ENCODE measurements at regions not wholly inside any gene's neighbourhood (a gene's known extent, or its start where the extent isn't known, plus 50 kb on each side); places are given as distances from the start of the nearest gene placed in this dataset.

GRCh38 chr7:97499204-97499603 lies 232.7 kb upstream of the TAC1 start:
- Histone ChIP-seq H4K20me1 (ENCODE audit: insufficient read depth, low read length) (no peaks in the 10 kb centered on the region), H3K9ac (ENCODE audit: low read length) (no peak overlapping the region), H3K36me3 (ENCODE audit: insufficient read depth, low read length) (no peaks in the 10 kb centered on the region), H3K4me1 (ENCODE audit: insufficient read depth, low read length) (no peaks in the 10 kb centered on the region), H3K4me2 (ENCODE audit: low read length) (no peak overlapping the region), H3K79me2 (ENCODE audit: insufficient read depth, low read length) (no peaks in the 10 kb centered on the region), H2AFZ (ENCODE audit: low read depth, low read length) (no peak overlapping the region), H3K4me3 (ENCODE audit: insufficient read depth, low read depth, low read length) (no peak overlapping the region), H3K27ac (ENCODE audit: low read depth, low read length) (no peak overlapping the region), H3K27me3 (ENCODE audit: insufficient read depth, low read length) (no peaks in the 10 kb centered on the region), H3K9me3 (ENCODE audit: insufficient read depth, low read depth, low read length) (no peaks in the 10 kb centered on the region)
- DNase-seq (ENCODE audit: low read depth) (no peak), FAIRE-seq (no peak)
- TF ChIP-seq, protein P1, sequence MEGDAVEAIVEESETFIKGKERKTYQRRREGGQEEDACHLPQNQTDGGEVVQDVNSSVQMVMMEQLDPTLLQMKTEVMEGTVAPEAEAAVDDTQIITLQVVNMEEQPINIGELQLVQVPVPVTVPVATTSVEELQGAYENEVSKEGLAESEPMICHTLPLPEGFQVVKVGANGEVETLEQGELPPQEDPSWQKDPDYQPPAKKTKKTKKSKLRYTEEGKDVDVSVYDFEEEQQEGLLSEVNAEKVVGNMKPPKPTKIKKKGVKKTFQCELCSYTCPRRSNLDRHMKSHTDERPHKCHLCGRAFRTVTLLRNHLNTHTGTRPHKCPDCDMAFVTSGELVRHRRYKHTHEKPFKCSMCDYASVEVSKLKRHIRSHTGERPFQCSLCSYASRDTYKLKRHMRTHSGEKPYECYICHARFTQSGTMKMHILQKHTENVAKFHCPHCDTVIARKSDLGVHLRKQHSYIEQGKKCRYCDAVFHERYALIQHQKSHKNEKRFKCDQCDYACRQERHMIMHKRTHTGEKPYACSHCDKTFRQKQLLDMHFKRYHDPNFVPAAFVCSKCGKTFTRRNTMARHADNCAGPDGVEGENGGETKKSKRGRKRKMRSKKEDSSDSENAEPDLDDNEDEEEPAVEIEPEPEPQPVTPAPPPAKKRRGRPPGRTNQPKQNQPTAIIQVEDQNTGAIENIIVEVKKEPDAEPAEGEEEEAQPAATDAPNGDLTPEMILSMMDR (IDR thresholded peaks at IDR 0.05; ENCODE audit: insufficient read depth, low read depth, low read length): peak; percentile 13
- TF ChIP-seq EZH2 (IDR thresholded peaks at IDR 0.05; ENCODE audit: insufficient read depth, low read length): no peak
- Mint-ChIP-seq H3K4me3 (ENCODE audit: unreplicated experiment) (no peak overlapping the region), H3K9me3 (ENCODE audit: unreplicated experiment) (no peaks in the 10 kb centered on the region), H3K4me1 (ENCODE audit: low read depth, unreplicated experiment) (no peaks in the 10 kb centered on the region), H3K27me3 (ENCODE audit: low read depth, unreplicated experiment) (peaks cover 3% of the 10 kb centered on the region), H3K36me3 (ENCODE audit: low read depth, unreplicated experiment) (no peaks in the 10 kb centered on the region), H3K27ac (ENCODE audit: unreplicated experiment) (no peak overlapping the region)

DNA sequence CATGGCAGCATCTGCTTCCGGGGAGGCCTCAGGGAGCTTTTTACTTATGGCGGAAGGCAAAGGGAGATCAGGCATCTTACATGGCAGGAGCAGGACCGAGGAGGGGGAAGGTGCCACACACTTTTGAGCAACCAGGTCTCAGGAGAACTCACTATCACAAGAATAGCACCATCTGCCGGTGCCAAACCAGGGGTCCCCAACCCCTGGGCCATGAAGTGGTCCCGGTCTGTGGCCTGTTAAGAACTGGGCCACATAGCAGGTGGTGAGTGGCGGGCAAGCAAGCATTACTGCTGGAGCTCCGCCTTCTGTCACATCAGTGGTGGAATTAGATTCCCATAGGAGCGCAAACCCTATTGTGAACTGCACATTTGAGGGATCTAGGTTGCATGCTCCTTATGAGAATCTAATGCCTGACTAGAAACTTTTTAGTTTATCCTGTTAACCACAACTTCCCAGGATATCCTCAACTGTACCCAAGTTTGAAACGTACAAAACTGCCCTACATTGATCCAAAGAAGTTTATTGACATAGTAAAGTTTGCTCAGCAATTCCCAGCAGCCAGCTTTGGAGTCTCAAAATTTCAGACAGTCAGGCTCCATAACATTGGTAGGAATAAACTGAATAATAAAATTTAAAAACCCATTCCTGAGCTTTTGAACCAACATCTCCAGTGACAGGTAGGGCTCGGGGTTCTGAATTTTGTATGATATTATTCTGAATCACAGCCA lies 228.4 kb upstream of the TAC1 start:
- Histone ChIP-seq H4K20me1 (ENCODE audit: insufficient read depth, low read length) (no peaks in the 10 kb centered on the region), H3K4me3 (ENCODE audit: insufficient read depth, low read depth, low read length) (no peak overlapping the region), H3K79me2 (ENCODE audit: insufficient read depth, low read length) (no peaks in the 10 kb centered on the region), H3K27ac (ENCODE audit: low read depth, low read length) (no peak overlapping the region), H3K4me1 (ENCODE audit: insufficient read depth, low read length) (no peaks in the 10 kb centered on the region), H3K9ac (ENCODE audit: low read length) (no peak overlapping the region), H2AFZ (ENCODE audit: low read depth, low read length) (no peak overlapping the region), H3K27me3 (ENCODE audit: insufficient read depth, low read length) (no peaks in the 10 kb centered on the region), H3K4me2 (ENCODE audit: low read length) (no peak overlapping the region), H3K9me3 (ENCODE audit: insufficient read depth, low read depth, low read length) (no peaks in the 10 kb centered on the region), H3K36me3 (ENCODE audit: insufficient read depth, low read length) (no peaks in the 10 kb centered on the region)
- TF ChIP-seq, protein P1 (IDR thresholded peaks at IDR 0.05; ENCODE audit: insufficient read depth, low read depth, low read length): no peak
- TF ChIP-seq EZH2 (IDR thresholded peaks at IDR 0.05; ENCODE audit: insufficient read depth, low read length): no peak
- no peak for FAIRE-seq
- Mint-ChIP-seq H3K4me1 (ENCODE audit: low read depth, unreplicated experiment) (no peaks in the 10 kb centered on the region), H3K4me3 (ENCODE audit: unreplicated experiment) (no peak overlapping the region), H3K9me3 (ENCODE audit: unreplicated experiment) (no peaks in the 10 kb centered on the region), H3K27ac (ENCODE audit: unreplicated experiment) (no peak overlapping the region), H3K27me3 (ENCODE audit: low read depth, unreplicated experiment) (peaks cover 3% of the 10 kb centered on the region), H3K36me3 (ENCODE audit: low read depth, unreplicated experiment) (no peaks in the 10 kb centered on the region)
- no peak for DNase-seq (ENCODE audit: low read depth)

- H3K4me3 ChIP-seq (ENCODE audit: insufficient read depth, low read depth, low read length): no peak overlapping the region
- H3K9ac ChIP-seq (ENCODE audit: low read length): no peak overlapping the region
- no peaks in the 10 kb centered on the region for H4K20me1 ChIP-seq (ENCODE audit: insufficient read depth, low read length)
- H3K36me3 ChIP-seq (ENCODE audit: insufficient read depth, low read length): no peaks in the 10 kb centered on the region
- H3K9me3 Mint-ChIP-seq (ENCODE audit: unreplicated experiment): no peaks in the 10 kb centered on the region
- no peaks in the 10 kb centered on the region for H3K79me2 ChIP-seq (ENCODE audit: insufficient read depth, low read length)
- H2AFZ ChIP-seq (ENCODE audit: low read depth, low read length): no peak overlapping the region
- no peaks in the 10 kb centered on the region for H3K4me1 ChIP-seq (ENCODE audit: insufficient read depth, low read length)
- H3K36me3 Mint-ChIP-seq (ENCODE audit: low read depth, unreplicated experiment): no peaks in the 10 kb centered on the region
- no peaks in the 10 kb centered on the region for H3K27me3 ChIP-seq (ENCODE audit: insufficient read depth, low read length)
- H3K27me3 Mint-ChIP-seq (ENCODE audit: low read depth, unreplicated experiment): peaks cover 3% of the 10 kb centered on the region
- no peak overlapping the region for H3K27ac ChIP-seq (ENCODE audit: low read depth, low read length)
- H3K4me3 Mint-ChIP-seq (ENCODE audit: unreplicated experiment): no peak overlapping the region
- H3K4me2 ChIP-seq (ENCODE audit: low read length): no peak overlapping the region
- no peaks in the 10 kb centered on the region for H3K9me3 ChIP-seq (ENCODE audit: insufficient read depth, low read depth, low read length)
- H3K27ac Mint-ChIP-seq (ENCODE audit: unreplicated experiment): no peak overlapping the region
- no peaks in the 10 kb centered on the region for H3K4me1 Mint-ChIP-seq (ENCODE audit: low read depth, unreplicated experiment)
- FAIRE-seq (no peak), DNase-seq (ENCODE audit: low read depth) (no peak)
- TF ChIP-seq, protein P1 (IDR thresholded peaks at IDR 0.05; ENCODE audit: insufficient read depth, low read depth, low read length): no peak
- no peak for TF ChIP-seq EZH2 (IDR thresholded peaks at IDR 0.05; ENCODE audit: insufficient read depth, low read length)
Measured at GRCh38 chr7:97506728-97507127, 225.2 kb upstream of the TAC1 start.

All from astrocyte (in vitro differentiated cells and primary cell).